ENCODE measurements at regions not wholly inside any gene's neighbourhood (a gene's known extent, or its start where the extent isn't known, plus 50 kb on each side); places are given as distances from the start of the nearest gene placed in this dataset.
A peak's percentile ranks its signal among the peaks of the same experiment; 100 is the strongest.
"Not testable (repeated sequence)": the region's sequence is repeated elsewhere in the genome, so short reads cannot be mapped to it uniquely, and the experiment has no call there.

DNA sequence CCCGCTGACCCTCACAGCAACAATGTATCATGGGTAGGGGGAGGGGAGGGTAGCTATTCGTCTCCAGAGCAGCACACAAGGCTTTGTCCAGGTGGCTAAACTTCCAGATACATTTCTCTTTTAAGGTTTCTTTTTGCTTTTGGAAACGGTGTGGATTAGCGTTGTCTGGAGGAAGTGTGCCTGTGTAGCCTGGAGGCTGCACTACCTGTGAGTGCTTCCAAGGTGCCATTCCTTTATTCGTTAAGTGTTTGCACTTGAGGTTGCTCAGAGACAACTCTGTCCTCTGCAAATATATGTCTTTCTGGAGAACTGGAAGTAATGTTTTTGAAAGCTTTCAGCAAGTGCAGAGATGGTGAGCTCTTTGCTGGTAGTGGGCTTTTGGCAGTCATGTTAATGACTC lies 53.1 kb downstream of the HSFY1 start:
- not testable (repeated sequence) for H3K36me3 Mint-ChIP-seq (ENCODE audit: insufficient read depth in 2 of 2); H3K27ac Mint-ChIP-seq; ATAC-seq (replicated peaks in 1 of 2); H3K4me3 Mint-ChIP-seq; H3K4me1 Mint-ChIP-seq (ENCODE audit: low read depth); H3K27me3 Mint-ChIP-seq (ENCODE audit: low read depth); DNase-seq; H3K9me3 Mint-ChIP-seq

DNA sequence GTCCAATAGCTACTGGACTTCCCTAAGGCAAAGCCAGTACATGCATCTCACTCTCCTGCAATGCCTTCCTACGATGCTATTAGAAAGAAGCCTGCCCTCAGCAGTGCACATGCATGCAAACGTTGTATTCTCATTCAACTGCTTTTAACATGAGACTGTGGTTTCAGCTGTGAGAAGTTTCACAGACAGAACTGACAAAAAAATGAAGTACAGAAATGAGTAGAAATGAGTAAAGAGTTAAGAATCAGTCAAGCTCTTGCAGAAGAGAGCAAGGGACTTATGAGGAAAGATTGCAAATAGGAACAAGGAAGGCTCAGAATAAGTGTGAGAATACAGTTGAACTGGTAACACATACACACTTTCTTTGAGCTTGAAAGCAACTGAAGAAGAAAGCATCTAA lies 54.8 kb downstream of the HSFY1 start:
- not testable (repeated sequence) for H3K27me3 Mint-ChIP-seq (ENCODE audit: low read depth); H3K9me3 Mint-ChIP-seq; DNase-seq; H3K4me3 Mint-ChIP-seq; H3K36me3 Mint-ChIP-seq (ENCODE audit: insufficient read depth in 2 of 2); H3K27ac Mint-ChIP-seq; H3K4me1 Mint-ChIP-seq (ENCODE audit: low read depth)
- ATAC-seq (replicated peaks in 1 of 2), result peak in 1 of 2 donors; percentile 89

GRCh38 chrY:18606251-18606650 lies 59.7 kb downstream of the HSFY1 start:
- H3K27me3 Mint-ChIP-seq (ENCODE audit: low read depth); H3K4me1 Mint-ChIP-seq (ENCODE audit: low read depth); H3K9me3 Mint-ChIP-seq; H3K27ac Mint-ChIP-seq; ATAC-seq (replicated peaks in 1 of 2); H3K4me3 Mint-ChIP-seq; H3K36me3 Mint-ChIP-seq (ENCODE audit: insufficient read depth in 2 of 2); DNase-seq: not testable (repeated sequence)

DNA sequence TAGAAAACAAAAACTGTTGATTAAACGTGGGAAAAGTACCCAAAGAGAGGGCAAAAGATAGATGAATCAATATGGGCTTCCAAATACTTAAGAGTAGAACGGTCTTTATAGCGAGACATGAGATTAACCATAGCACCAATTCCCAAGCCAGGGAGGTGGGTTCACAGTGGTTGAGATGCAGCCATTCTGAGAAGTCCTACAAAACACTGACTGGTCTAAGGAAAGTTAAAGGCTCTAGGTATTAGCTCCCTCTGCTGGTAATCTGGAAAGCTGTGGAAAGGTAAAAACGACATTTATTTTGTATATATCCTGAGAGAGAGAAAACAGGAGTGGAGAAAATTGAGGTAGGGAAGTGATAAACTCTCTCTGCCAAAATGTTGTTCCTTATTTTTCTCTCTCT lies 61.7 kb downstream of the HSFY1 start:
- H3K36me3 Mint-ChIP-seq (ENCODE audit: insufficient read depth in 2 of 2), result not testable (repeated sequence)

GRCh38 chrY:18615809-18616208 lies 69.3 kb downstream of the HSFY1 start:
- H3K27me3 Mint-ChIP-seq (ENCODE audit: low read depth); H3K4me3 Mint-ChIP-seq; H3K9me3 Mint-ChIP-seq; ATAC-seq (replicated peaks in 1 of 2); H3K36me3 Mint-ChIP-seq (ENCODE audit: insufficient read depth in 2 of 2); DNase-seq; H3K27ac Mint-ChIP-seq; H3K4me1 Mint-ChIP-seq (ENCODE audit: low read depth): not testable (repeated sequence)

More for the DNA sequence above, 61.7 kb downstream of the HSFY1 start:
- not testable (repeated sequence) for H3K9me3 Mint-ChIP-seq; H3K27ac Mint-ChIP-seq; ATAC-seq (replicated peaks in 1 of 2); DNase-seq; H3K4me3 Mint-ChIP-seq; H3K4me1 Mint-ChIP-seq (ENCODE audit: low read depth); H3K27me3 Mint-ChIP-seq (ENCODE audit: low read depth)

GRCh38 chrY:18629805-18630516 lies 83.4 kb downstream of the HSFY1 start:
- ATAC-seq (replicated peaks in 1 of 2); H3K9me3 Mint-ChIP-seq; H3K27ac Mint-ChIP-seq; H3K4me3 Mint-ChIP-seq; H3K4me1 Mint-ChIP-seq (ENCODE audit: low read depth); H3K27me3 Mint-ChIP-seq (ENCODE audit: low read depth); DNase-seq; H3K36me3 Mint-ChIP-seq (ENCODE audit: insufficient read depth in 2 of 2): not testable (repeated sequence)

DNA sequence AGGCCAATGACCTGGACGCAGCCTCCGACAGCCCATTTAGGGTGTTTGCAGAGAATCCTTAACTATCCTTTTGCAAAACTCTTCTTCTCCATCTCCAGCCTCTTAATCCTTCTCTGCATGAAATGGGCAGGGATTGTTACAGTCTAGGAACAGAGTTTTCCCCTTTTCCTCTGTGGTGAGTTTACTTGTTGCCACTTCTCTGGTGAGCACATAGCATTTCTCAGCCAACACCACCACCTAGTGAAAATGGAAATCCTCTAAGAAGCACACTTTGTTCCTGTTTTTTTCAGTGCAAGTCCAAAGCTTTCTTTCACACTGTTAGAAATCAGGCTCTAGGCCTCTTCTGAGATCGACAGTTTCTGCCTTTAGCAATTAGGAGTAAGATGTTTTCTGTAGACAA lies 84.1 kb downstream of the HSFY1 start:
- DNase-seq; H3K27ac Mint-ChIP-seq; H3K36me3 Mint-ChIP-seq (ENCODE audit: insufficient read depth in 2 of 2); H3K27me3 Mint-ChIP-seq (ENCODE audit: low read depth); H3K9me3 Mint-ChIP-seq; H3K4me1 Mint-ChIP-seq (ENCODE audit: low read depth); H3K4me3 Mint-ChIP-seq; ATAC-seq (replicated peaks in 1 of 2): not testable (repeated sequence)

GRCh38 chrY:18631610-18632009 lies 85.1 kb downstream of the HSFY1 start:
- not testable (repeated sequence) for H3K27me3 Mint-ChIP-seq (ENCODE audit: low read depth); H3K27ac Mint-ChIP-seq; H3K4me1 Mint-ChIP-seq (ENCODE audit: low read depth); H3K4me3 Mint-ChIP-seq; DNase-seq; ATAC-seq (replicated peaks in 1 of 2); H3K9me3 Mint-ChIP-seq; H3K36me3 Mint-ChIP-seq (ENCODE audit: insufficient read depth in 2 of 2)

- no peak for DNase-seq
- Mint-ChIP-seq H3K4me3 (no peak overlapping the region), H3K4me1 (ENCODE audit: low read depth) (no peaks in the 10 kb centered on the region), H3K36me3 (ENCODE audit: insufficient read depth in 2 of 2) (no peaks in the 10 kb centered on the region), H3K9me3 (no peaks in the 10 kb centered on the region), H3K27me3 (ENCODE audit: low read depth) (no peaks in the 10 kb centered on the region), H3K27ac (no peak overlapping the region)
- ATAC-seq (replicated peaks in 1 of 2), result no peak
Observed at GRCh38 chrY:18650746-18651145, 104.2 kb downstream of the HSFY1 start.

- Mint-ChIP-seq H3K9me3 (peaks cover 0 to 2% of the 10 kb centered on the region in 2 donors), H3K36me3 (ENCODE audit: insufficient read depth in 2 of 2) (no peaks in the 10 kb centered on the region), H3K4me3 (peak overlapping the region in 1 of 2 donors; percentile 56), H3K4me1 (ENCODE audit: low read depth) (no peaks in the 10 kb centered on the region), H3K27me3 (ENCODE audit: low read depth) (no peaks in the 10 kb centered on the region), H3K27ac (peak overlapping the region; percentile 35)
- ATAC-seq (replicated peaks in 1 of 2) (peak in 1 of 2 donors; percentile 99), DNase-seq (no peak)
Observed at GRCh38 chrY:18664559-18664958, 109.0 kb downstream of the HSFY2 start.

DNA sequence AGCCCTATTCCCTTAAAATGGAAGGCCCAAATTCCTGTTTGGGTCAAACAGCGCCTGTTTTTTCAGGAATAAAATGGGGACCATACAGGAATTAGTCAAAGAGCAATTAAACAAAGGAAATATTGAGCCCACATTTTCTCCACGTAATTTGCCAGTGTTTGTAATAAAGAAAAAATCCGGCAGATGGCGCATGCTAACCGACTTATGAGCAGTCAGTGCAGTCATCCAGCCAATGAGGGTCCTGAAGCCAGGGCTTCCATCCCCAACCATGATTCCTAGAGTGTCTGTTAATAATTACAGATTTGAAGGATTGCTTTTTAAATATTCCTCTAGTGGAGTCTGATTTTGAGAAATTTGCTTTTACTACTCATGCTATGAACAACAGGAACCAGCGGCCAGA lies 103.7 kb downstream of the HSFY2 start:
- H3K27ac Mint-ChIP-seq, result no peak overlapping the region
- no peaks in the 10 kb centered on the region for H3K36me3 Mint-ChIP-seq (ENCODE audit: insufficient read depth in 2 of 2)
- no peaks in the 10 kb centered on the region for H3K9me3 Mint-ChIP-seq
- ATAC-seq (replicated peaks in 1 of 2) (no peak), DNase-seq (peak in 1 of 2 donors; percentile 4)
- no peak overlapping the region for H3K4me3 Mint-ChIP-seq
- H3K27me3 Mint-ChIP-seq (ENCODE audit: low read depth), result no peaks in the 10 kb centered on the region
- no peaks in the 10 kb centered on the region for H3K4me1 Mint-ChIP-seq (ENCODE audit: low read depth)

DNA sequence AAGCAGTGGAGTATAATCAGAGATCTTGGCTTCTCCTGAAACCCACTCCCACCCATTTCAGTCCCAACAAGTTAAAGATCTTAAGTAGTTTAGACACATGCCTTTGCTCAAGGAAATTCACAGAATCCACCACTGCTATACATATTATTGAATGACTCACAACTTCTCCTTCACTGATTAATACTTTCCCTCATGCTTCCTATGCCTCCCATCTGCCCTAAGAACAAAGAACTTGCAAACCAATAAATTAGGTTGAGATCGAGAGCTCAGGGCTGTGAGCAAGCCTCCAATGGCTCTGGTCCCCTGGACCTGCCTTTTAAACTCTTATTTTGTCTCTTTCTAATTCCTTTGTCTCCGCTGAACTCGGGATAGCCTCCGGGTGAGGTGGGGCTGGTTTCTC lies 101.6 kb downstream of the HSFY2 start:
- Mint-ChIP-seq H3K9me3 (no peaks in the 10 kb centered on the region), H3K36me3 (ENCODE audit: insufficient read depth in 2 of 2) (no peaks in the 10 kb centered on the region), H3K27me3 (ENCODE audit: low read depth) (no peaks in the 10 kb centered on the region), H3K4me3 (no peak overlapping the region), H3K27ac (no peak overlapping the region), H3K4me1 (ENCODE audit: low read depth) (no peaks in the 10 kb centered on the region)
- ATAC-seq (replicated peaks in 1 of 2) (no peak), DNase-seq (no peak)

- H3K36me3 Mint-ChIP-seq (ENCODE audit: insufficient read depth in 2 of 2); ATAC-seq (replicated peaks in 1 of 2); H3K27ac Mint-ChIP-seq; H3K9me3 Mint-ChIP-seq; DNase-seq; H3K27me3 Mint-ChIP-seq (ENCODE audit: low read depth); H3K4me1 Mint-ChIP-seq (ENCODE audit: low read depth); H3K4me3 Mint-ChIP-seq: not testable (repeated sequence)
Observed at GRCh38 chrY:18686027-18686426, 87.5 kb downstream of the HSFY2 start.

DNA sequence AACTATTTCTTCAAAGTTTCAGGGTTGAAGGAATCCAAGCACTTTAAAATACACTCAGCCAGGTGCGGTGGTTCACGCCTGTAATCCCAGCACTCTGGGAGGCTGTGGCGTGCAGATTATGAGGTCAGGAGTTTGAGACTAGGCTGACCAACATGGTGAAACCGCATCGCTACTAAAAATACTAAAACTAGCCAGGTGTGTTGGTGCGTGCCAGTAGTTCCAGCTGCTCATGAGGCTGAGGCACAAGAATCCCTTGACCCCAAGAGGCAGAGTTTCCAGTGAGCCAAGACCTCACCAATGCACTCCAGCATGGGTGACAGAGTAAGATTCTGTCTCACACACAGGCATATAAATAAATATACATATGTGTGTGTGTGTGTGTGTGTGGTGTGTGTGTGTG lies 85.2 kb downstream of the HSFY2 start:
- not testable (repeated sequence) for H3K27me3 Mint-ChIP-seq (ENCODE audit: low read depth); H3K4me1 Mint-ChIP-seq (ENCODE audit: low read depth); H3K36me3 Mint-ChIP-seq (ENCODE audit: insufficient read depth in 2 of 2); H3K27ac Mint-ChIP-seq; DNase-seq; H3K4me3 Mint-ChIP-seq; H3K9me3 Mint-ChIP-seq; ATAC-seq (replicated peaks in 1 of 2)
